Endothelial cell of umbilical vein (primary cell): ENCODE measurements at regions not wholly inside any gene's neighbourhood (a gene's known extent, or its start where the extent isn't known, plus 50 kb on each side); places are given as distances from the start of the nearest gene placed in this dataset.

ENCODE experiments used
- BruUV-seq: library from RNA; stranded (reverse); fragments of 400-500 nt; replicated peaks from 2 replicates; lab custom pipeline; 2021; lab: Mats Ljungman, UMichigan
- CTCF ChIA-PET: fragments of 300-600, 350-600 bp; sonication (Branson Sonifier 250); formaldehyde crosslinking; loops from one replicate; lab custom pipeline; 2021; ENCODE audit warnings: antibody characterized with exemption, inconsistent platforms; lab: Charles Lee
- POLR2A ChIA-PET: fragments of 300-600, 350-600 bp; sonication (Branson Sonifier 250); formaldehyde crosslinking; loops from one replicate; lab custom pipeline; 2021; ENCODE audit warnings: antibody characterized with exemption, inconsistent platforms; lab: Charles Lee
- DNase-seq: peaks from one replicate; pipeline ENCODE4 v3.0.0-alpha.2; 2011; ENCODE audit warnings: low read depth, low spot score
- FAIRE-seq: peaks from 2 replicates; lab custom pipeline; 2011; peaks lifted over from hg19 to GRCh38; lab: Jason Lieb, UNC
- H2AFZ ChIP-seq: 2 replicates; pipeline ENCODE4 v1.6.0; 2012; ENCODE audit warnings: low read depth, low read length, control low read depth, inconsistent platforms
- H3K27ac ChIP-seq: 2 replicates; pipeline ENCODE4 v1.5.1; 2011; ENCODE audit warnings: low read depth, mild to moderate bottlenecking, control low read depth, low read length, moderate library complexity; ENCODE audit not compliant: insufficient read depth
- H3K27me3 ChIP-seq, 2 experiments: 2 replicates each; pipeline versions ENCODE4 v1.6.0 to v1.6.1; 2011; ENCODE audit warnings: low read length in 2 of 2, mixed read lengths in 1 of 2; ENCODE audit not compliant: control insufficient read depth in 2 of 2, insufficient read depth in 2 of 2
- H3K36me3 ChIP-seq, 2 experiments: 2 replicates in 1 of 2; 3 replicates in 1 of 2; pipeline ENCODE4 v1.5.1; 2011; ENCODE audit warnings: low read length in 2 of 2, mild to moderate bottlenecking in 1 of 2, moderate library complexity in 1 of 2; ENCODE audit not compliant: control insufficient read depth in 2 of 2, insufficient read depth in 2 of 2; ENCODE audit errors: extremely low read depth in 1 of 2
- H3K4me1 ChIP-seq: 3 replicates; pipeline ENCODE4 v1.5.1; 2011; ENCODE audit warnings: mild to moderate bottlenecking, low read length; ENCODE audit not compliant: control insufficient read depth, insufficient read depth; ENCODE audit errors: extremely low read depth
- H3K4me2 ChIP-seq: 2 replicates; pipeline ENCODE4 v1.6.1; 2011; ENCODE audit warnings: low read length, control low read depth, mixed read lengths; ENCODE audit not compliant: insufficient read depth
- H3K4me3 ChIP-seq, 3 experiments: fragments of 200-600 bp in 1 of 3; sonication (generic), shearing (Covaris generic) in 1 of 3; replicated peaks in 1 of 3; 2 replicates each; pipeline ENCODE4 v1.5.1; 2011 to 2016; ENCODE audit warnings: control low read depth in 3 of 3, low read length in 3 of 3, mild to moderate bottlenecking in 2 of 3, inconsistent platforms in 1 of 3, low read depth in 1 of 3, moderate library complexity in 1 of 3; ENCODE audit not compliant: insufficient read depth in 1 of 3
- H3K79me2 ChIP-seq: 2 replicates; pipeline ENCODE4 v1.6.0; 2012; ENCODE audit warnings: low read length, inconsistent platforms; ENCODE audit not compliant: control insufficient read depth, insufficient read depth
- H3K9ac ChIP-seq: replicated peaks from 2 replicates; pipeline ENCODE3; 2011; ENCODE audit warnings: low read length, control low read depth; ENCODE audit not compliant: insufficient read depth; ENCODE audit errors: extremely low read depth
- H3K9me1 ChIP-seq: replicated peaks from 3 replicates; pipeline ENCODE4 v1.6.0; 2011; ENCODE audit warnings: mild to moderate bottlenecking, low read length; ENCODE audit not compliant: control insufficient read depth, insufficient read depth; ENCODE audit errors: extremely low read depth
- H3K9me3 ChIP-seq: replicated peaks from 2 replicates; pipeline ENCODE4 v1.5.1; 2012; ENCODE audit warnings: low read length, inconsistent platforms; ENCODE audit not compliant: control insufficient read depth, insufficient read depth
- H4K20me1 ChIP-seq: replicated peaks from 2 replicates; pipeline ENCODE3; 2011; ENCODE audit warnings: mild to moderate bottlenecking, low read length; ENCODE audit not compliant: control insufficient read depth, insufficient read depth; ENCODE audit errors: extremely low read depth
- EZH2 ChIP-seq: IDR thresholded peaks from 2 replicates; pipeline ENCODE4 v1.6.1; 2012; ENCODE audit warnings: borderline replicate concordance, low read depth, mild to moderate bottlenecking, moderate library complexity, low read length, inconsistent platforms; ENCODE audit not compliant: severe bottlenecking
- FOS ChIP-seq: IDR thresholded peaks from 2 replicates; pipeline ENCODE4 v1.6.1; 2011; ENCODE audit warnings: mild to moderate bottlenecking, low read length, moderate library complexity, borderline replicate concordance; ENCODE audit not compliant: insufficient read depth
- GATA2 ChIP-seq: IDR thresholded peaks from 2 replicates; pipeline ENCODE4 v1.7.0; 2011; ENCODE audit warnings: low read depth, mild to moderate bottlenecking, moderate library complexity, mixed read lengths, low read length; ENCODE audit not compliant: insufficient read length, insufficient read depth
- JUN ChIP-seq: IDR thresholded peaks from 2 replicates; pipeline ENCODE4 v1.6.1; 2011; ENCODE audit warnings: borderline replicate concordance, low read depth; ENCODE audit not compliant: insufficient read length, insufficient read depth
- MYC ChIP-seq: IDR thresholded peaks from one replicate; pipeline ENCODE4 v1.6.1; 2011; ENCODE audit warnings: mild to moderate bottlenecking, low read depth, low read length
- POLR2A ChIP-seq: IDR thresholded peaks from 2 replicates; pipeline ENCODE4 v1.6.1; 2012; ENCODE audit warnings: low read depth, mild to moderate bottlenecking, control low read depth, low read length
- POLR2AphosphoS5 ChIP-seq: IDR thresholded peaks from 2 replicates; pipeline ENCODE4 v1.6.1; 2012; ENCODE audit warnings: low read depth, mild to moderate bottlenecking, control low read depth, low read length, moderate library complexity; ENCODE audit not compliant: insufficient read depth
- dilution Hi-C: fragments of 300-500 bp; cut with MboI; formaldehyde crosslinking; loops from one replicate; pipeline ENCODE4 v1.15.0; 2019; ENCODE audit warnings: low sequenced_read_pairs; ENCODE audit not compliant: extremely low pct_ligation_motif_present
- intact Hi-C: fragments of 100-400 bp; cut with micrococcal nuclease; formaldehyde crosslinking; loops from one replicate; pipeline ENCODE4 v1.10.0; 2022
- TF ChIP-seq, protein P1 (sequence below), 2 donors: IDR thresholded peaks; 1 replicate in 1 of 2; 2 replicates in 1 of 2; pipeline ENCODE4 v1.5.1; 2011; ENCODE audit warnings: low read length in 2 of 2, mild to moderate bottlenecking in 2 of 2, moderate library complexity in 2 of 2, control low read depth in 1 of 2, inconsistent platforms in 1 of 2, low read depth in 1 of 2; ENCODE audit not compliant: insufficient read depth in 1 of 2; ENCODE audit errors: extremely low read depth in 1 of 2
- TF ChIP-seq, protein P2 (sequence below): IDR thresholded peaks from 2 replicates; pipeline ENCODE4 v1.6.1; 2011; ENCODE audit not compliant: insufficient read depth, insufficient read length

DNA sequence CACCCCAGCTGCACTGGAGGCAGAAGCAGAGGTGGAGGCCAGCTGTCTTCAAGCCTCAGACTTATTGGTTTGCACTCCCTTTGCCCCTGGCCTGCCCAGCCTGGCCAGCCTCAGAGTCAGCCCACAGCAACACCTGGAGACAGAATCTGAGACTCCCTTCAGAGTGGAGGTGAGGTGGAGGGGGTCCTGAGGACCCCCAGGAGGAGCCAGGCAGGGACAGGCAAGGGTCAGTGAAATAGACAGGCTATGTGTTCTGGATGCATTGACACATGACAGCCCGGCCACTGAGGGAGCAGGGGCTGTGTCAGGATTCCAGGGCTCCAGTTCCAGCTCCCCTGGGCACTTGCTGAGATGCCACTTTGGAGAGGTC lies 309.7 kb downstream of the MYCN start:
- Histone ChIP-seq H3K9ac (no peak overlapping the region), H3K4me1 (no peaks in the 10 kb centered on the region), H3K27ac (no peak overlapping the region), H3K4me3 (no peak overlapping the region), H2AFZ (no peak overlapping the region), H3K4me2 (no peak overlapping the region), H3K36me3 (no peaks in the 10 kb centered on the region), H4K20me1 (no peaks in the 10 kb centered on the region), H3K79me2 (no peaks in the 10 kb centered on the region), H3K9me1 (no peaks in the 10 kb centered on the region), H3K27me3 (no peaks in the 10 kb centered on the region), H3K9me3 (no peaks in the 10 kb centered on the region)
- intact Hi-C loops, result no loop called here
- DNase-seq (no peak), FAIRE-seq (no peak)
- dilution Hi-C loops, result no loop called here
- ChIA-PET CTCF (no interaction called here), POLR2A (no interaction called here)
- no TSS peak for BruUV-seq
- TF ChIP-seq POLR2A (no peak), POLR2AphosphoS5 (no peak), EZH2 (no peak), JUN (no peak), MYC (no peak), FOS (no peak), GATA2 (no peak)
- TF ChIP-seq, protein P1, sequence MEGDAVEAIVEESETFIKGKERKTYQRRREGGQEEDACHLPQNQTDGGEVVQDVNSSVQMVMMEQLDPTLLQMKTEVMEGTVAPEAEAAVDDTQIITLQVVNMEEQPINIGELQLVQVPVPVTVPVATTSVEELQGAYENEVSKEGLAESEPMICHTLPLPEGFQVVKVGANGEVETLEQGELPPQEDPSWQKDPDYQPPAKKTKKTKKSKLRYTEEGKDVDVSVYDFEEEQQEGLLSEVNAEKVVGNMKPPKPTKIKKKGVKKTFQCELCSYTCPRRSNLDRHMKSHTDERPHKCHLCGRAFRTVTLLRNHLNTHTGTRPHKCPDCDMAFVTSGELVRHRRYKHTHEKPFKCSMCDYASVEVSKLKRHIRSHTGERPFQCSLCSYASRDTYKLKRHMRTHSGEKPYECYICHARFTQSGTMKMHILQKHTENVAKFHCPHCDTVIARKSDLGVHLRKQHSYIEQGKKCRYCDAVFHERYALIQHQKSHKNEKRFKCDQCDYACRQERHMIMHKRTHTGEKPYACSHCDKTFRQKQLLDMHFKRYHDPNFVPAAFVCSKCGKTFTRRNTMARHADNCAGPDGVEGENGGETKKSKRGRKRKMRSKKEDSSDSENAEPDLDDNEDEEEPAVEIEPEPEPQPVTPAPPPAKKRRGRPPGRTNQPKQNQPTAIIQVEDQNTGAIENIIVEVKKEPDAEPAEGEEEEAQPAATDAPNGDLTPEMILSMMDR (IDR thresholded peaks at IDR 0.05; ENCODE audit: extremely low read depth in 1 of 2, insufficient read depth in 1 of 2, low read depth in 1 of 2, low read length in 2 of 2), result no peak
- TF ChIP-seq, protein P2, sequence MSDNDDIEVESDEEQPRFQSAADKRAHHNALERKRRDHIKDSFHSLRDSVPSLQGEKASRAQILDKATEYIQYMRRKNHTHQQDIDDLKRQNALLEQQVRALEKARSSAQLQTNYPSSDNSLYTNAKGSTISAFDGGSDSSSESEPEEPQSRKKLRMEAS, result no peak
